MM.1S (cell line): ENCODE measurements at regions not wholly inside any gene's neighbourhood (a gene's known extent, or its start where the extent isn't known, plus 50 kb on each side); places are given as distances from the start of the nearest gene placed in this dataset.

Experiments used
- DNase-seq: peaks from one replicate; pipeline ENCODE4 v3.0.0-alpha.2; 2015
- H2AFZ ChIP-seq: fragments of 300-600 bp; sonication (generic); 2 replicates; pipeline ENCODE4 v1.6.0; 2016; ENCODE audit warnings: antibody characterized with exemption, low read length
- H3F3A ChIP-seq: fragments of 300-600 bp; sonication (generic); 2 replicates; pipeline ENCODE4 v1.6.1; 2016; ENCODE audit warnings: mild to moderate bottlenecking, antibody characterized with exemption, low read length, moderate library complexity, mixed read lengths; ENCODE audit not compliant: insufficient read depth
- H3K27ac ChIP-seq: fragments of 300-600 bp; sonication (generic); 2 replicates; pipeline ENCODE4 v1.5.1; 2016; ENCODE audit warnings: mild to moderate bottlenecking, low read length
- H3K27me3 ChIP-seq: fragments of 300-600 bp; sonication (generic); replicated peaks from 2 replicates; pipeline ENCODE4 v1.6.0; 2016; ENCODE audit warnings: low read length; ENCODE audit not compliant: insufficient read depth
- H3K36me3 ChIP-seq: fragments of 300-600 bp; sonication (generic); replicated peaks from 2 replicates; pipeline ENCODE4 v1.6.1; 2016; ENCODE audit warnings: mild to moderate bottlenecking, low read length, mixed read lengths; ENCODE audit not compliant: insufficient read depth
- H3K4me1 ChIP-seq: fragments of 300-600 bp; sonication (generic); 2 replicates; pipeline ENCODE4 v1.6.1; 2016; ENCODE audit warnings: low read length, mixed read lengths
- H3K4me2 ChIP-seq: fragments of 300-600 bp; sonication (generic); 2 replicates; pipeline ENCODE4 v1.6.0; 2016; ENCODE audit warnings: low read depth, low read length
- H3K4me3 ChIP-seq: fragments of 300-600 bp; sonication (generic); 2 replicates; pipeline ENCODE4 v1.5.1; 2016; ENCODE audit warnings: low read length, mixed read lengths
- H3K79me2 ChIP-seq: fragments of 300-600 bp; sonication (generic); 2 replicates; pipeline ENCODE4 v1.6.1; 2016; ENCODE audit warnings: mixed run types, low read length, mixed read lengths
- H3K9ac ChIP-seq: fragments of 300-600 bp; sonication (generic); 2 replicates; pipeline ENCODE4 v1.6.1; 2016; ENCODE audit warnings: low read length, mixed read lengths
- H3K9me2 ChIP-seq: fragments of 300-600 bp; sonication (generic); replicated peaks from 2 replicates; pipeline ENCODE4 v1.6.1; 2016; ENCODE audit warnings: mild to moderate bottlenecking, low read length, mixed read lengths; ENCODE audit not compliant: insufficient read depth
- H3K9me3 ChIP-seq: fragments of 300-600 bp; sonication (generic); replicated peaks from 2 replicates; pipeline ENCODE4 v1.6.1; 2016; ENCODE audit warnings: mild to moderate bottlenecking, low read length, mixed read lengths; ENCODE audit not compliant: insufficient read depth
- H4K20me1 ChIP-seq: fragments of 300-600 bp; sonication (generic); 2 replicates; pipeline ENCODE4 v1.6.1; 2016; ENCODE audit warnings: mild to moderate bottlenecking, low read length, moderate library complexity, mixed read lengths; ENCODE audit not compliant: insufficient read depth
- CTCF ChIP-seq: fragments of 300-600 bp; sonication (generic); IDR thresholded peaks from 2 replicates; pipeline ENCODE4 v1.5.1; 2016; ENCODE audit warnings: antibody characterized with exemption, low read length, mixed read lengths
- EZH2 ChIP-seq: fragments of 300-600 bp; sonication (generic); optimal IDR thresholded peaks from 2 replicates; pipeline ENCODE3; 2017; ENCODE audit warnings: low read depth, mild to moderate bottlenecking, antibody characterized with exemption, low read length, mixed read lengths
- EZH2phosphoT487 ChIP-seq: fragments of 300-600 bp; sonication (generic); IDR thresholded peaks from 2 replicates; pipeline ENCODE4 v1.6.1; 2018; ENCODE audit warnings: antibody characterized with exemption, low read length

GRCh38 chr5:130278136-130278535 lies 373.9 kb downstream of the CHSY3 start:
- Histone ChIP-seq H3K79me2 (no peaks in the 10 kb centered on the region), H3K9ac (no peak overlapping the region), H3K4me1 (no peaks in the 10 kb centered on the region), H4K20me1 (no peaks in the 10 kb centered on the region), H3F3A (no peaks in the 10 kb centered on the region), H3K9me2 (no peaks in the 10 kb centered on the region), H3K4me3 (no peak overlapping the region), H2AFZ (no peak overlapping the region), H3K4me2 (no peak overlapping the region), H3K27me3 (no peaks in the 10 kb centered on the region), H3K27ac (no peak overlapping the region), H3K36me3 (no peaks in the 10 kb centered on the region), H3K9me3 (no peaks in the 10 kb centered on the region)
- TF ChIP-seq EZH2: no peak
- TF ChIP-seq EZH2phosphoT487: no peak
- no peak for TF ChIP-seq CTCF
- DNase-seq: no peak

GRCh38 chr5:130277522-130277921 lies 373.3 kb downstream of the CHSY3 start:
- Histone ChIP-seq H3K27ac (no peak overlapping the region), H3K4me2 (no peak overlapping the region), H3K27me3 (no peaks in the 10 kb centered on the region), H4K20me1 (no peaks in the 10 kb centered on the region), H3K4me1 (no peaks in the 10 kb centered on the region), H3K9ac (no peak overlapping the region), H3F3A (no peaks in the 10 kb centered on the region), H2AFZ (no peak overlapping the region), H3K36me3 (no peaks in the 10 kb centered on the region), H3K79me2 (no peaks in the 10 kb centered on the region), H3K4me3 (no peak overlapping the region), H3K9me3 (no peaks in the 10 kb centered on the region), H3K9me2 (no peaks in the 10 kb centered on the region)
- TF ChIP-seq CTCF: no peak
- TF ChIP-seq EZH2: no peak
- no peak for TF ChIP-seq EZH2phosphoT487
- no peak for DNase-seq

GRCh38 chr5:130277002-130277401 lies 372.7 kb downstream of the CHSY3 start:
- no peak overlapping the region for H2AFZ ChIP-seq
- no peaks in the 10 kb centered on the region for H4K20me1 ChIP-seq
- no peak overlapping the region for H3K4me2 ChIP-seq
- H3K36me3 ChIP-seq: no peaks in the 10 kb centered on the region
- H3F3A ChIP-seq: no peaks in the 10 kb centered on the region
- H3K79me2 ChIP-seq: no peaks in the 10 kb centered on the region
- H3K4me1 ChIP-seq: no peaks in the 10 kb centered on the region
- H3K27me3 ChIP-seq: no peaks in the 10 kb centered on the region
- H3K9ac ChIP-seq: no peak overlapping the region
- H3K9me3 ChIP-seq: no peaks in the 10 kb centered on the region
- TF ChIP-seq CTCF (no peak), EZH2 (no peak), EZH2phosphoT487 (no peak)
- H3K9me2 ChIP-seq: no peaks in the 10 kb centered on the region
- H3K27ac ChIP-seq: no peak overlapping the region
- DNase-seq: no peak
- no peak overlapping the region for H3K4me3 ChIP-seq

GRCh38 chr5:130272837-130273236 lies 368.6 kb downstream of the CHSY3 start:
- Histone ChIP-seq H3K9me2 (no peaks in the 10 kb centered on the region), H2AFZ (no peak overlapping the region), H3K4me2 (no peak overlapping the region), H4K20me1 (no peaks in the 10 kb centered on the region), H3K9ac (no peak overlapping the region), H3K79me2 (no peaks in the 10 kb centered on the region), H3K4me3 (no peak overlapping the region), H3F3A (no peaks in the 10 kb centered on the region), H3K4me1 (no peaks in the 10 kb centered on the region), H3K27ac (no peak overlapping the region), H3K36me3 (no peaks in the 10 kb centered on the region), H3K27me3 (no peaks in the 10 kb centered on the region), H3K9me3 (no peaks in the 10 kb centered on the region)
- DNase-seq: no peak
- no peak for TF ChIP-seq EZH2phosphoT487
- no peak for TF ChIP-seq CTCF
- TF ChIP-seq EZH2: no peak
